Skin epidermis (tissue), 12 donors: ENCODE measurements at regions not wholly inside any gene's neighbourhood (a gene's known extent, or its start where the extent isn't known, plus 50 kb on each side); places are given as distances from the start of the nearest gene placed in this dataset.

Experiments
- H3K27ac ChIP-seq, 21 experiments: fragments of 200-600 bp; sonication (generic) in 11 of 21; one replicate each; pipeline ENCODE4 v1.5.0; 2020; ENCODE audit warnings: mild to moderate bottlenecking in 3 of 21, inconsistent platforms in 2 of 21, moderate library complexity in 2 of 21
- H3K4me3 ChIP-seq, 7 experiments: fragments of 200-600 bp; sonication (generic) in 2 of 7; one replicate each; pipeline ENCODE4 v1.5.0; 2020; ENCODE audit warnings: inconsistent platforms in 2 of 7, mild to moderate bottlenecking in 2 of 7, moderate library complexity in 1 of 7

DNA sequence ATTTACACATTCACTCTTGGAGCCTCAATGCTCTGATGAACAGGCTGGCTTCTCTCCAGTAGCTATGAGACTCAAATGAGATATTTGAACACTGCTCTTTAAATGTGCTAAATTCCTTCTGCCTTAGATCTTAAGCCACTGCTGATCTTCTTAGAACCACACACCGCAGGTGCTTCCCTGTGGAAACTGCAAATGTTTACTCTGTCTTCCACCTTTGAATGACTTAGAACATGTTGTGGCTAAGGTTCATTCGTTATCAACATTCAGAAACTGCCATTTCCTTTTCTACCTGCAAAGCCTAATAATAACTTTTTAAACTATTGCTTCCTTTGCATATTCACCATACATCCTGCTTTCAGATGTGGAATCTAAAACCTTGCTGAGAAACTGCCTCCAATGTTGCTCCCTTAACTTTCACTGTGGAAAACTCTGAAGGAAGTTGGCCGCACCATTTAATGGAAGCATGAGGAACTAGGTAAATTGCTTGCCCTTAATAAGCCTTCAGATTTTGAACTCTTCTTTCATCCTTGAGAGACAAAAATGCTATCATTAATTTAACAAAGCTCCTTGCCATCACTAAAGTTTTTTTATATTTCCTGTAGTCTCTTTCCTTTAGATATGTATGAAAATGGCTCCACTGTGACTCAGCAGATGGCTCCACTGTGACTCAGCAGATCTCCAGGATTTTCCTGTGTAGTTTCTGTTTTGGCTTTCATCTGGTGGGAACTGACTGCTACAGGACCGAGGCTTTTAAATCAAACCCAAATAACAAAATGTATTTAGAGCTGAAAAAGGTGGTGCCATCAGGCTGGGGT is 143.8 kb downstream of the TNFSF18 start:
- H3K27ac ChIP-seq = peak overlapping the region in 4 of 21 experiments; percentile 5 to 39 (median 26)
- no peak overlapping the region for H3K4me3 ChIP-seq

DNA sequence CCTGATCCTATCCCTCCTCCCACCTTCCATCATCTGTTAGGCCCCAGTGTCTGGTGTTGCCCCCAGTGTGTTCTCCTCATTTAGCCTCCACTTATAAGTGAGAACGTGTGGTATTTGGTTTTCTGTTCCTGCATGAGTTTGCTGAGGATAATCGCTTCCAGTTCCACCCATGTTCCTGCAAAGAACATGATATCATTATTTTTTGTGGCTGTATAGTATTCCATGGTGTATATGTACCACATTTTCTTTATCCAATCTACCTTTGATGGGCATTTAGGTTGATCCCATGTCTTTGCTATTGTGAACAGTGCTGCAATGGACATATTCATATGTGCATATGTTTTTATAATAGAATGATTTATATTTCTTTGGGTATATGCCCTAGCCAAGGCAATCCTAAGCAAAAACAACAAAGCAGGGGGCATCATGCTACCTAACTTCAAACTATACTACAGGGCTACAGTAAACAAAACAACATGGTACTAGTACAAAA is 142.9 kb downstream of the TNFSF18 start:
- Histone ChIP-seq H3K27ac (no peak overlapping the region), H3K4me3 (no peak overlapping the region)

DNA sequence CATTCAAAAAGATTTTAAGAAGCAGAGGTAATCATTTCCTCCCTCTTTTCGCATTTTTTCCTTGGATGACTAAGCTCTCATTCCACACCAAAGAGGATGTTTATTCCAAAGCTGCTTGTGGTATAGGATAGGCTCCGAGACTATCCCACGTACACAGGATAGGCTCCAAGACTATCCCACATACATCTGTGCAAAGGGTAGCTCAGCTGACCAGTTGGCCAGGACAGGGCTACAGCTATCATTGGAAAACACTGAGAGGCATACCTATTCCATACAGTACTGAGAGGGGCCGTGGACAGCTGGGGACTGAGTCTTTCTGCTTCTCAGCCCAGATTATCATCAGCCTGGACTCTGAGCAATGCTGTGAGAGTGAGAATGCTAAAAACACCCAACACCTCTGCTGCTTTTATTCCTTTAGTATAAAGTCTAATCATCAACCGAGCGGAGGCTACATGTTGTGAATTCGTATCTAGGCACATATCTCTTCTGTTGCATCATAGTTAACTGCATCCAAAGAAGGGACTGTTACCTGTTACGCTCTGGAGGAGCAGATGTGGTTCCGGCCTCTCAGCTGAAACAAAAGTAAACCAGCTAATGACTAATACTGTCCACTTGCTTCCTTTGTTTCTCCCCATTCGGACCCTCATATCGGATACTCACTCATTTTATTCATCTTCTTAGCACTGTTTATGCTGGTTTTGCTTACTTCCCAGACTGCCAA is 141.0 kb downstream of the TNFSF18 start:
- Histone ChIP-seq H3K27ac (no peak overlapping the region), H3K4me3 (no peak overlapping the region)

DNA sequence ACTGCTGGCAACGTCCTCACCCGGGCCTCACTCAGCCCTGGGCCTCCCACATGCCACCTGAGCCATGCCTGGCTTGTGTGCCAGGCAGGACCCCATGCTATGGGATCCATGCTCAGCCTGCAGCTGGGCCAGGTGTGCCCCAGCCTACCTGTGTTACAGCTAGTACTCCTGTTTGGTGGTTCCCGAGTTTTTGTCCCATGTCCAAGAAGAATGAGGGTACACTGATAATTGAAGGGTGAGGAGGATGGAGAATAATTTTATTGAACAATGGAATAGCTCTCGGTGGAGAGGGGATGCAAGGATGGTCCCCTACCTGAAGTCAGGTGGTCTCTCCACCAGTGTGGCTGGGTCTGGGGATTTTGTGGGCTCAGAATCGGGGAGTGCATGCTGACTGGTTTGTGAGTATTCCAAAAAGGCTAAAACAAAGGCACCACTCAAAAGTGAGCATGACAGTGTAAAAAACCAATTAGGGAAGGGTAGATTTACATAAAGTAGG is 137.9 kb downstream of the TNFSF18 start:
- H3K27ac ChIP-seq = no peak overlapping the region
- H3K4me3 ChIP-seq = no peak overlapping the region

DNA sequence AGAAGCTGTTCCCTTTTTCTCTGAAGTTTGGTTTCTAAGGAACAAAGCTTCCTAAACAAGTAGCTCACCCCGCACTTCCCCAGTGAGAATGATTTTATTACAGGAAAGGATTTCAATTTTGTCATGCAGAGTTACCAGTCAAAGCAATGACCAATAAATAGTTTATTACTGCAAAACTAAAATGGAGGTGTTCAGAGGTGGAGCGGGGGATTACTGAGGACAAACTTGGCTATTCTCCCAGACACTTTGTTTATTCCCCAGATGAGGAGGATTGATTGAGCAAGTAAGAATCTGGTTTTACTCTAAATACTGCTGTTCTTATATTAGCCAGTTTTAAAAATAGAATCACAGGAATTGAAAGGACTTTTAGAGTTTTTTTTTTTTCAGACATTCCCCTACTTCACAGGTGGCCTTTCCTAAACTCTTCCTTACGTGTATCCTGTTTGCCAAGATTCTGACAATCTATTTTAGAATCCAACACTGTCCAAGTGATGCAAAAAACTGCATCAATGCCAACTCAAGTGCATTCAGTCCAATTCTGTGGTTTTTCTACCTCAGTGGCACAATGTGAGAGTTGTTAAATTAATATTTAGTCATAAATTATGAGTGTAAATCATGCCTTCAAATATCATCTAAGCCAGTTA is 136.1 kb downstream of the TNFSF18 start:
- H3K27ac ChIP-seq = no peak overlapping the region

DNA sequence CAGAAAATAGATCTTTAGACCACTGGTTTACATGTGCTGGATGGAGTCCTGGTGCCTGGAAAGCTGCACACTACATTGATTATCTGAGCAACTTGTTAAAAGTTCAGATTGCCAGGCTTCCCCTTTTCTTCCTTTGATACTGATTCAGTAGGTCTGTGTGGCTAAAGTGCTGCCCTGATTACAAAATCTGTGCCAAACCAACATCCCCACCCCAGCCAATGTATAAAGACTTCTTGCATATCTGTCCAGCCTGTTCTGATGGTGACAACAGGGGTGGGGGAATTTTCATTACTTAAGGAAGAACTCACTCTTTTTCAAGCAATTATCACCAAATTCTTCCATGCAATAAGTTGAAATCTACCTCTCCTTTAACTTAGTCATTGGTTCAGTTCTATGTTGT is 135.5 kb downstream of the TNFSF18 start:
- Histone ChIP-seq H3K4me3 (no peak overlapping the region), H3K27ac (no peak overlapping the region)

More for the DNA sequence above, 136.1 kb downstream of the TNFSF18 start:
- no peak overlapping the region for H3K4me3 ChIP-seq

DNA sequence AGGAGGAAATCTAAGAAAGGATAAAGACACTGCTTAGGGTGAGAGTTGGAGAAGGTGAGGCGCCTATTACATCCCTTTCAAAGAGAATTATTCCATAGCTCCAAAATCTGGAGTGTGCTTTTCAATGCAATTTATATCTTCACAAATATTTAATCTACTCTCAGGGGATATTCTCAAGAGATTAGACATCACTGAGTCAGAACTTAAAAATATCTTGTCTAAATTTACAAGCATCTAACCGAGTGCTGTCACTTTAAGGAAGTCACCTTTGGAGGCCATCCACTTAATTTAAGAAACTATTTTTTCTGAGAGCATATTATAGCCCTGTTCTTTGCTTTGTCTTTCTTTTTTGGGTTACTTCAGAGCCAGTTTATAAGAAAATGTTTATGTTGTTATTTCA is 134.6 kb downstream of the TNFSF18 start:
- Histone ChIP-seq H3K4me3 (no peak overlapping the region), H3K27ac (no peak overlapping the region)

DNA sequence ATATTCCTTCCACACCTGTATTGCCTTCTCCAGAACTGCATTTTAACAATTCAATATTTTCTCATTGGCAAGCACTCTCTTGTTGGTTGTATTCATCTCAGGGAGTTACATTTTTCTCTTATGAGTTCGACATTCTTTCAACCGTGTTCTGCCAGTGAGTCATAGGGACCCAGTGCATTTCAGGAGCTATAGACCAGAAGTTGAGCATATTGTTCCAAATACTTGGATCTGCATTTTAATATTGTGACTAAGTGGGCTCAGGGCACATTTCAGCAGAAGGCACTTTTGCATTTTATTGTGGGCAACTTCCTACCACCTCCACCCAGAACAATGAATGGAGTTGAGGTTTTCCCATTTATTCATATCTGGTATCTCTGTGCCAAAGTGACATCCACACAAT is 132.8 kb downstream of the TNFSF18 start:
- Histone ChIP-seq H3K27ac (peak overlapping the region in 2 of 21 experiments; percentile 12 to 29), H3K4me3 (no peak overlapping the region)

DNA sequence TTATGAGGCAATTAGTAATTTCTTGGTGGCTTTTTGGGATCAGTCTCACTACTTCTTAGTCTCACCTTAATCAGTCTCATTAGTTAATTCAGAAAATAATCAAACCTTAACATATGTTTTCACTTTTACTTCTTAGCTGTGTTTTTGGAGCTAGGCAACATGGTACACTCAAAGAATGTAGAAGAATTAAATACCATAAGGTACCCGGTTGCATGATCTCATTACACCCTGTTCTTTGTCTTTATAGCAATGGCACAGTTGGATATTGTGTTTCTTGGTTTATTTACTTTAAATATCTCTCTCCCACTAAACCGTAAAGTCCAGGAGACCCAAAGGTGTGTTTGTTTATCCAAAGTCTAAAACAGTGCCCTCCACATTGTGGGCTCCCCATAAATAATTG is 132.3 kb downstream of the TNFSF18 start:
- H3K27ac ChIP-seq = peak overlapping the region in 2 of 21 experiments; percentile 12 to 29
- H3K4me3 ChIP-seq = no peak overlapping the region

DNA sequence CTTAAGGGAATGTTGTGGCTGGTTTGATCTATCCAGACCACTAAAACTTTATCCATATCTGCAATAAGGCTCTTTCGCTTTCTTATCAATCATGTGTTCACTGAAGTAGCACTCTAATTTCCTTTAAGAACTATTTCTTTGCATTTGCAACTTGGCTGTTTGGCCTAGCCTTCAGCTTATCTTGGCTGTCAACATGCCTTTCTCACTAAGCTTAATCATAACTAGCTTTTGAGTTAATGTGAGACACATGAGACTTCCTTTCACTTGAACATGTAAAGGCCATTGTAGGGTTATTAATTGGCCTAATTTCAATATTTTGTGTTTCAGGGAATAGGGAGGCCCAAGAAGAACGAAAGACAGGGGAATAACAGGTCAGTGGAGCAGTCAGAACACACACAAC is 124.7 kb downstream of the TNFSF18 start:
- no peak overlapping the region for H3K4me3 ChIP-seq
- no peak overlapping the region for H3K27ac ChIP-seq

DNA sequence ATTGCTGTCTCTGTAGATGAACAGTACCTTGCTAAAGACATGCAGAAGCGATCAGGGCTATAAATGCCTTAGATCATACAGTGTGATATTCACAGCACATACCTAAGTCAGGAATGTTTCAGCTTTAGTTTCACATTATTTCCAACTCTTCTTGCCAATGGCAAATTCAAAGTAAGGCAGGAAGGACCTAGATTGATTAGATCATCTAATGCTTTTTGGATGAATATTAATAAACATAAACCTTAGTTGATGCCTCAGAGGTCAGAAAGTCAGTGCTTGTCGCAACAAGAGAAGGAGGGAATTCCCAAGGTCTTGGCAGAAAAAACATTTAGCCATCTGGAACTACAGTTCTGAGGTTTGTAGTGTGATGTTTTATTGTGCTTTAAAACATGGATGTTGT is 122.3 kb downstream of the TNFSF18 start:
- Histone ChIP-seq H3K4me3 (no peak overlapping the region), H3K27ac (no peak overlapping the region)

DNA sequence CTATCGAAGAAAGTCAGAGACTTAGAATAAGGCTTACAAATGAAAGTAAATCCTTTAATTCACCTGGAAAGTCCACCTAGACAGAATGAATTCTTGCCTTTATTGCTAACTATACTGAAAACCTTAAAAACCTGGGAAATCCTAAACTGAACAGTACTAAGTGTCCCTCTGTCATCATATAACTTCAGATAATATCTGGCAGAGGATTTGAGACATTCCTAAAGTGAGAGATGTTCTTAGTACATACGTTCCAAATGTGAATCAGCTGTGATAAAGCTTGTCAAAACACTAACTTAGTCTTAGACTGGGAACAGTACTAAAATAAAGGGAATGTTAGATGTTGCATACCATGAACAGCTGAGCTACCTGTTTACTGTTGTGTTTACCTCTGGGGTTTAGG is 121.7 kb downstream of the TNFSF18 start:
- H3K4me3 ChIP-seq = no peak overlapping the region
- no peak overlapping the region for H3K27ac ChIP-seq

DNA sequence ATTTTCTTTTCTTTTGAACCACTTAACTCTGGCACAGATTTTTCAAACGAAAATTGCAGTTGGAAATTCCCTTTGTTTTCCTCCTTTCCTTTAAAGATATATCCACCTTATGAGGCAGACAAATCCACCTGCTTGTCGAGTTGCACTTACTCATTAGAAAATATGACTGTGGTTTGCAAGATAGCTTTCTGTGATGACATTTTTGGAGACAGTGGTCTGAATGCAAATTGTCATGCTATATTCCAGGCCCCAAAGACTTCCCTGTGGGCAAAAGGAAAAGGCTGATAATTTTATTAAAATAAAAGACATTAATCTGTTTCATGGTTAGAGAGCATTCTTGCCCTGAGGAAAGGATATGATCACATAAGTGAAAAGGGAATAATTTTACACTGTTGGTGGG is 120.6 kb downstream of the TNFSF18 start:
- Histone ChIP-seq H3K4me3 (no peak overlapping the region), H3K27ac (no peak overlapping the region)

DNA sequence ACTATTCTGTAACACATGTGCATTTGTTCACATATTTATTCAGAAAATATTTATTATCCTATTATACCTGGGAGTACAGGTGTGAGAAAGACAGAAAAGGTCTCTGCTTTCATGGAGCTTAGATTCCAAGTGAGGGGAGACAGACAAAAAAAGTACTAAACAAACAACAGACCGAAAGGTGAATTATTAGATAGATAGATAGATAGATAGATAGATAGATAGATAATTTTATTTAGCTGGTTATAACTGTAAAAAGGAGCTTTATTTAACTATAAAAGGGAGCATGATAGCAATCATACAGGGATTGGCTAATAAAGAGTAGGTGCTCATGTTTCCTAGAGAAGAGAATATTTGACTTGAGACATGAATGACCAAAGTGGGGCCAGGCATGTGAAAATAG is 119.4 kb downstream of the TNFSF18 start:
- Histone ChIP-seq H3K27ac (no peak overlapping the region), H3K4me3 (no peak overlapping the region)

DNA sequence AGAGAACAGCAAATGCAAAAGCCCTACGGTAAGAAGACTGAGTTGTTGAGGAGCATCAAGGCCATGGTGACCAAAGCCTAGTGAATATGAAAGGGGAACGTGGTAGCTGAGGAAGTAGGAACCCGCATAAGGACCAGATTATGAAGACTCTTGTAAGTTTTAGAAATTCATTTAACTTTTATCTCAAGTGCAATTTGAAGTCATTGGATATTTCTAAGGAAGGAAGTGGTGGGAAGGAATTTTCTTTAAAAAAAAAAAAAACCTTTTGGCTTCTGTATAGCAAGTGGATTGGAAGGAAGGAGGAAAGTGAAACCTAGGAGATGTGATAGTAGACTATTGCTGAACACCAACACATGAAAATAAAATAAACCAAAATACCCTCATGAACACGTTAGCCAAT is 119.0 kb downstream of the TNFSF18 start:
- Histone ChIP-seq H3K4me3 (no peak overlapping the region), H3K27ac (no peak overlapping the region)

DNA sequence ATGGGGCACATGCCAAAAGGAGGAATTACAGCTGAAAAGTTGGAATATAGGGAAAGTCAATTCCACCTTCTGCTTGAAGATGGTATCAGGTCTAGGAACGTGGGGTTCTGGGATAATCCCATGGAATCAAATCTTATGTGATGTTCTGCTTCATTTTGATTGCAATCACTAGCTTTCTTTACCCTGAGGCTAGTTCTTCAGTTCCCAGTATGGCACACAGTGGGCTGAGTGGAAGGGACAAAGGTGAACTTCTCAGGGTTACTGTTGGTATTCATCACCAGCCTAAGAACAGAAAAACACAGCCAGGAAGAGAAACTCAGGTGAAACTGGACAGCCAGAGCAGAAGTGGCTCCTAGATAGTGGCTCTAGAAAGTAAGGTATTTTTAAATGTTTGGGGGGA is 117.8 kb downstream of the TNFSF18 start:
- Histone ChIP-seq H3K27ac (no peak overlapping the region), H3K4me3 (no peak overlapping the region)

DNA sequence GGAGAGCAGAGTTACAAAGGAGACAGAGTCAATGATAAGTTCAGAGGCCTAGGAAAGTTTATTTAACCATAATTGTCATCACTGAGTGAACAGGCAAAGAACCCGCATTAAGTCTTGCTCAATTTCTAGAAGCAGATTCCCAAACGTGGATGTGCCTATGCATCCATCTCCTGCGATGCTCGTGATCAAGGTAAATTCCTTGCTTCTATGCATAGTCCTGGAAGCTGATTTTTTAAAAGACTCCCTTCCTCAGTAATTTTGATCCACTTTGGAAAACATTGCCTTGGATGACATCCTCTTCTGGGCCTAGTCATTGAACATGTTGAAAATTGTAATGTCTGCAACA is 116.4 kb downstream of the TNFSF18 start:
- Histone ChIP-seq H3K27ac (peak overlapping the region in 11 of 21 experiments; percentile 1 to 60 (median 18)), H3K4me3 (no peak overlapping the region)

DNA sequence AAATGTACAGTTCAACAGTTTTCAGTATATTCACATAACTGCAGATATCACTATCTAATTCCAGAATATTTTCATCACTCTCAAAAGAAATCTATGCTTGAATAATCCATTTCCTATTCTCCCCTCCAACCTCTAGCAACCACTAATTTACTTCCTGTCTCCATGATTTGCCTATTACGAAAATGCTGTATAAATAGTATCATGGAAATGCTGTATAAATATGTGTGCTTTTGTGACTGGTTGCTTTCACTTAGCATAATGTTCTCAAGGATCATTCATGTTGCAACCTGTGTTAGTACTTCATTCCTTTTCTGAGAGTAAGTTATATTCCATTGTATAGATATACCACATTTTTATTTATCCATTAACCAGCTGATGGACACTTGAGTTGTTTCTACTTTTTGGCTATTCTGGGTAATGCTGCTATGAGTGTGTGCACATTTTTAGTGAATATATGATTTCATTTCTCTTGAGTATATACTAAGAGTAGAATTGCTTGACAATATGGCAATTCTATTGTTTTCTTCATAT is 115.6 kb downstream of the TNFSF18 start:
- Histone ChIP-seq H3K27ac (peak overlapping the region in 1 of 21 experiments; percentile 30), H3K4me3 (no peak overlapping the region)

DNA sequence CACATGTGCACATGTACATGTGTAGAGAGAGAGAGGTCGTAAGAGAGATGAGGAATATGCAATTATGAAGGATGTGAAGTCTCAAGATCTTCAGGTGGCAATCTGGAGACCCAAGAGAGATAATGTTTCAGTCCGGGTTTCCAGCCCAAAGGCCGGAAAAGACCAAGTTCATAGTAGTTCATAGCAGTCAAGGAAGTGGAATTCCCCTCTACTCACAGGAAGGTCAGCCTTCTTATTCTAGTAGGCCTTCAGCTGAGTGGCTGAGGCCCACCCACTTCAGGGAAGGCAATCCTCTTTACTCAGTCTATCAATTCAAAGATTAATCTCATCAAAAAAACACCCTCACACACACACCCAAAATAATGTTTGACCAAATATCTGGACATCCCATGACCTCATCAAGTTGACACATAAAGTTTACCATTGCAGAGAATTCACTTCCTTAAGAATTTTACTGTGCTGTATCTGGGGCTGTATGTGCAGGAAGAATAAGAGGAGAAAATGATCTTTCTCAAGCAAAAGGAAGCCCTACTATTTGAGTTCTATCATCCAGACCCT is 114.6 kb downstream of the TNFSF18 start:
- Histone ChIP-seq H3K27ac (no peak overlapping the region), H3K4me3 (no peak overlapping the region)

DNA sequence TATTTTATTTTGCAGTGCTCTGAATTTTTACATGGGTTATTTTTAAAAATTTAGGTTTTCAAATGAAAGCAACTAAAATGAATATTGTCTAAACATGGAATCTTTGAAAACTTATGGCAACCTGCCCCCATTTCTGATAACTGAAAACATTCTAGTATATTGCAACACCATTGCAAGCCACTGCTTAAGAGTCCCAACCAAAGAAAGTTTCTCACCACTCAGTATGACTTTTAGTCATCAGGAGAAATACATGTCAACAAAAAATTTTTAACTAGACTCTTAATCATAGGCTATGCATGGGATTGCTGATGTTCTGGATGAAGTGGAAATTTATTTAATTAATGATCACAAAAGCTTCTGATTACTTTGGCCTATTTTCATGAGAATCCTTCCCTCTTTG is 112.1 kb downstream of the TNFSF18 start:
- peak overlapping the region in 1 of 21 experiments; percentile 35 for H3K27ac ChIP-seq
- no peak overlapping the region for H3K4me3 ChIP-seq
